HL-60 (cell line): ENCODE measurements at regions not wholly inside any gene's neighbourhood (a gene's known extent, or its start where the extent isn't known, plus 50 kb on each side); places are given as distances from the start of the nearest gene placed in this dataset.

Source experiments
- DNase-seq, 2 experiments: peaks; one replicate each; pipeline ENCODE4 v3.0.0-alpha.2; 2010 to 2020; ENCODE audit warnings: low read depth in 1 of 2, low spot score in 1 of 2
- H3K27ac ChIP-seq: fragments of 250-450 bp; sonication (Bioruptor Pico); replicated peaks from 2 replicates; pipeline ENCODE4 v1.5.1; 2020; ENCODE audit warnings: mild to moderate bottlenecking, moderate library complexity
- H3K27me3 ChIP-seq: fragments of 250-450 bp; sonication (Bioruptor Pico); 2 replicates; pipeline ENCODE4 v1.5.1; 2021; ENCODE audit warnings: mild to moderate bottlenecking, moderate library complexity; ENCODE audit not compliant: insufficient read depth, poor library complexity, severe bottlenecking
- H3K4me3 ChIP-seq: replicated peaks from 2 replicates; pipeline ENCODE4 v1.5.1; 2011; ENCODE audit warnings: mild to moderate bottlenecking, control low read depth, low read length; ENCODE audit not compliant: insufficient read depth
- CTCF ChIP-seq: IDR thresholded peaks from one replicate; pipeline ENCODE4 v1.5.1; 2011; ENCODE audit warnings: low read length, control low read depth, inconsistent platforms; ENCODE audit not compliant: insufficient read depth
- GABPA ChIP-seq: IDR thresholded peaks from 2 replicates; pipeline ENCODE4 v1.6.1; 2012; ENCODE audit warnings: low read depth
- POLR2AphosphoS5 ChIP-seq: IDR thresholded peaks from 2 replicates; pipeline ENCODE4 v1.6.1; 2012; ENCODE audit warnings: low read depth
- SPI1 ChIP-seq: IDR thresholded peaks from 2 replicates; pipeline ENCODE4 v1.6.1; 2012; ENCODE audit warnings: low read depth, mild to moderate bottlenecking, borderline replicate concordance
- TF ChIP-seq, protein P1 (sequence below): IDR thresholded peaks from 2 replicates; pipeline ENCODE4 v1.6.1; 2012; ENCODE audit warnings: low read depth; ENCODE audit not compliant: insufficient replicate concordance

GRCh38 chr13:80040196-80040980, 300.5 kb downstream of the SPRY2 start:
- Histone ChIP-seq H3K27ac (no peak overlapping the region), H3K27me3 (no peaks in the 10 kb centered on the region), H3K4me3 (no peak overlapping the region)
- TF ChIP-seq GABPA, result no peak
- TF ChIP-seq CTCF, result no peak
- TF ChIP-seq POLR2AphosphoS5, result no peak
- DNase-seq, result no peak

DNA sequence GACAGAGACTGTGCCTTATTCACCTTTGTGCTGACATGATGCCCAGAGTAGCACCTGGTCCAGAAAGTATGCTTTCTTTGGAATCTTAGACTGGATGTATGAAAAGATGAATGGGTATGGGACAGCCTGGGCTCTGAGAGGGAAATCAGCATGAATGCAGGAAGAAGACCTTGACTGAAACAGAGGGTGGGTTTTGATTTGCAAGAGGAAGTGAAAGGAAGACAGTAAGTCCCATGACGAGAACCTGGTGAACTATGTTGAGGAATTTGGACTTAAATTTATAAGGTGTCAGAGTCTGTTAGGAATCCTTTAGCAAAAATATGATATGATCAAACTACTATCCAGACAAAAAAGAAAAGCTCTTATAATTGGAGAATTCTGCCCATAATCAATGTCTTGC, 301.9 kb downstream of the SPRY2 start:
- Histone ChIP-seq H3K27me3 (no peaks in the 10 kb centered on the region), H3K27ac (no peak overlapping the region), H3K4me3 (no peak overlapping the region)
- DNase-seq, result no peak
- TF ChIP-seq POLR2AphosphoS5 (no peak), CTCF (no peak), GABPA (no peak), SPI1 (no peak)
- TF ChIP-seq, protein P1, sequence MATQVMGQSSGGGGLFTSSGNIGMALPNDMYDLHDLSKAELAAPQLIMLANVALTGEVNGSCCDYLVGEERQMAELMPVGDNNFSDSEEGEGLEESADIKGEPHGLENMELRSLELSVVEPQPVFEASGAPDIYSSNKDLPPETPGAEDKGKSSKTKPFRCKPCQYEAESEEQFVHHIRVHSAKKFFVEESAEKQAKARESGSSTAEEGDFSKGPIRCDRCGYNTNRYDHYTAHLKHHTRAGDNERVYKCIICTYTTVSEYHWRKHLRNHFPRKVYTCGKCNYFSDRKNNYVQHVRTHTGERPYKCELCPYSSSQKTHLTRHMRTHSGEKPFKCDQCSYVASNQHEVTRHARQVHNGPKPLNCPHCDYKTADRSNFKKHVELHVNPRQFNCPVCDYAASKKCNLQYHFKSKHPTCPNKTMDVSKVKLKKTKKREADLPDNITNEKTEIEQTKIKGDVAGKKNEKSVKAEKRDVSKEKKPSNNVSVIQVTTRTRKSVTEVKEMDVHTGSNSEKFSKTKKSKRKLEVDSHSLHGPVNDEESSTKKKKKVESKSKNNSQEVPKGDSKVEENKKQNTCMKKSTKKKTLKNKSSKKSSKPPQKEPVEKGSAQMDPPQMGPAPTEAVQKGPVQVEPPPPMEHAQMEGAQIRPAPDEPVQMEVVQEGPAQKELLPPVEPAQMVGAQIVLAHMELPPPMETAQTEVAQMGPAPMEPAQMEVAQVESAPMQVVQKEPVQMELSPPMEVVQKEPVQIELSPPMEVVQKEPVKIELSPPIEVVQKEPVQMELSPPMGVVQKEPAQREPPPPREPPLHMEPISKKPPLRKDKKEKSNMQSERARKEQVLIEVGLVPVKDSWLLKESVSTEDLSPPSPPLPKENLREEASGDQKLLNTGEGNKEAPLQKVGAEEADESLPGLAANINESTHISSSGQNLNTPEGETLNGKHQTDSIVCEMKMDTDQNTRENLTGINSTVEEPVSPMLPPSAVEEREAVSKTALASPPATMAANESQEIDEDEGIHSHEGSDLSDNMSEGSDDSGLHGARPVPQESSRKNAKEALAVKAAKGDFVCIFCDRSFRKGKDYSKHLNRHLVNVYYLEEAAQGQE, result no peak

DNA sequence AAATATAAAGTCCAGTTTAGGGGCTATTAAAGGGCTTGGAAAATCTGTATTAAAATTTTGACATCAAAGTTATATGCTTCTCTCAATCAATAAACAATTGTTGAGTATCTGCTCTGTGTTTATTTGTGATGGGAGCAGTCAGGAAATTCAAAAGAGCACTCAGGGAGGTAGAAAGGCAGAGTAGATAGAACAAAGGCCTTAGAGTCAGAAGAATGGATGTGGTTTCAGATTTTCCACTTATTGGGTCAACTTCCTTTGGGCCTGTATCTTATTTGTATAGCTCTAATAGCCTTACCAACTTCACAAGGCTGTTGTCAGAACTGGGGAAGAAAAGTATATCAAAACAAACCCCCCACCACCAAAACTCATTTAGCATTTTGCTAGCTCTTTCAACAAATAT, 302.6 kb downstream of the SPRY2 start:
- TF ChIP-seq SPI1 (no peak), POLR2AphosphoS5 (no peak), GABPA (no peak), CTCF (no peak)
- TF ChIP-seq, protein P1, result no peak
- no peaks in the 10 kb centered on the region for H3K27me3 ChIP-seq
- no peak overlapping the region for H3K27ac ChIP-seq
- DNase-seq, result no peak
- H3K4me3 ChIP-seq, result no peak overlapping the region

- TF ChIP-seq POLR2AphosphoS5, result no peak
- H3K4me3 ChIP-seq, result no peak overlapping the region
- no peak for DNase-seq
- peak overlapping the region; percentile 40 for H3K27ac ChIP-seq
- no peaks in the 10 kb centered on the region for H3K27me3 ChIP-seq
These were observed 303.4 kb downstream of the SPRY2 start for GRCh38 chr13:80037505-80037888.
